HS-5 (cell line): ENCODE measurements at regions not wholly inside any gene's neighbourhood (a gene's known extent, or its start where the extent isn't known, plus 50 kb on each side); places are given as distances from the start of the nearest gene placed in this dataset.

Experiments used
- DNase-seq: peaks from one replicate; pipeline ENCODE4 v3.0.0-alpha.2; 2012; ENCODE audit warnings: low read depth

- DNase-seq = no peak
These were observed 67.6 kb upstream of the CTSC start for GRCh38 chr11:88404932-88405710.

- no peak for DNase-seq
These were observed 66.9 kb upstream of the CTSC start for GRCh38 chr11:88404391-88404790.

- DNase-seq = no peak
These were observed 65.2 kb upstream of the CTSC start for GRCh38 chr11:88402784-88403183.

GRCh38 chr11:88402192-88402715 lies 64.7 kb upstream of the CTSC start:
- no peak for DNase-seq

GRCh38 chr11:88398791-88399570 lies 61.4 kb upstream of the CTSC start:
- no peak for DNase-seq

GRCh38 chr11:88398372-88398771 lies 60.8 kb upstream of the CTSC start:
- DNase-seq = no peak

GRCh38 chr11:88390254-88390653 lies 52.7 kb upstream of the CTSC start:
- DNase-seq = no peak

- DNase-seq = no peak
These were observed 50.4 kb upstream of the CTSC start for GRCh38 chr11:88387957-88388356.
